PC-3 (cell line): ENCODE measurements at regions not wholly inside any gene's neighbourhood (a gene's known extent, or its start where the extent isn't known, plus 50 kb on each side); places are given as distances from the start of the nearest gene placed in this dataset.

Source experiments
- ATAC-seq: fragments of 200-7000 bp; cut with Tn5 transposase; 2 replicates; pipeline ENCODE4 v1.9.1; 2020; ENCODE audit warnings: mild to moderate bottlenecking, moderate library complexity
- BruUV-seq: library from RNA; stranded (reverse); fragments of 400-500 nt; replicated peaks from 2 replicates; lab custom pipeline; 2021; lab: Mats Ljungman, UMichigan
- CTCF ChIA-PET: fragments of 300-600 bp; sonication (Branson Sonifier 250); formaldehyde crosslinking; loops from one replicate; lab custom pipeline; 2022; ENCODE audit warnings: antibody characterized with exemption; lab: Charles Lee
- POLR2A ChIA-PET: fragments of 300-600 bp; sonication (Branson Sonifier 250); formaldehyde crosslinking; loops from one replicate; lab custom pipeline; 2022; ENCODE audit warnings: antibody characterized with exemption; ENCODE audit not compliant: unreplicated experiment; lab: Charles Lee
- DNase-seq: peaks from one replicate; pipeline ENCODE4 v3.0.0-alpha.2; 2015
- H2AFZ ChIP-seq: fragments of 300-600 bp; sonication (generic); 2 replicates; pipeline ENCODE4 v1.6.0; 2016; ENCODE audit warnings: antibody characterized with exemption, low read length
- H3F3A ChIP-seq: fragments of 300-600 bp; sonication (generic); one replicate; pipeline ENCODE4 v1.6.0; 2017; ENCODE audit warnings: antibody characterized with exemption, low read length, control low read depth, mild to moderate bottlenecking; ENCODE audit not compliant: unreplicated experiment
- H3K27ac ChIP-seq: fragments of 300-600 bp; sonication (generic); 2 replicates; pipeline ENCODE4 v1.5.1; 2016; ENCODE audit warnings: mild to moderate bottlenecking, low read length
- H3K27me3 ChIP-seq: fragments of 300-600 bp; sonication (generic); 2 replicates; pipeline ENCODE4 v1.6.1; 2016; ENCODE audit warnings: low read length, mixed read lengths
- H3K36me3 ChIP-seq: fragments of 300-600 bp; sonication (generic); 2 replicates; pipeline ENCODE4 v1.6.1; 2016; ENCODE audit warnings: low read depth, mixed run types, low read length, mixed read lengths
- H3K4me1 ChIP-seq: fragments of 300-600 bp; sonication (generic); 2 replicates; pipeline ENCODE4 v1.5.1; 2016; ENCODE audit warnings: low read length; ENCODE audit not compliant: insufficient read depth
- H3K4me2 ChIP-seq: fragments of 300-600 bp; sonication (generic); 2 replicates; pipeline ENCODE4 v1.6.0; 2016; ENCODE audit warnings: low read length
- H3K4me3 ChIP-seq: fragments of 300-600 bp; sonication (generic); 2 replicates; pipeline ENCODE4 v1.5.1; 2016; ENCODE audit warnings: mild to moderate bottlenecking, low read length, mixed read lengths
- H3K79me2 ChIP-seq: fragments of 300-600 bp; sonication (generic); 2 replicates; pipeline ENCODE4 v1.6.1; 2017; ENCODE audit warnings: low read length, mixed read lengths
- H3K9ac ChIP-seq: fragments of 300-600 bp; sonication (generic); 2 replicates; pipeline ENCODE4 v1.6.0; 2016; ENCODE audit warnings: mild to moderate bottlenecking, low read length
- H3K9me2 ChIP-seq: fragments of 300-600 bp; sonication (generic); replicated peaks from 2 replicates; pipeline ENCODE4 v1.6.1; 2016; ENCODE audit warnings: mixed run types, low read length, mixed read lengths
- H3K9me3 ChIP-seq: fragments of 300-600 bp; sonication (generic); 2 replicates; pipeline ENCODE4 v1.6.1; 2016; ENCODE audit warnings: low read length, mixed read lengths
- H4K20me1 ChIP-seq: fragments of 300-600 bp; sonication (generic); 2 replicates; pipeline ENCODE4 v1.6.1; 2016; ENCODE audit warnings: low read length, mixed read lengths
- CTCF ChIP-seq: fragments of 300-600 bp; sonication (generic); conservative IDR thresholded peaks from 2 replicates; pipeline ENCODE4 v1.5.1; 2017; ENCODE audit warnings: antibody characterized with exemption, low read depth, mild to moderate bottlenecking, low read length
- EZH2 ChIP-seq: fragments of 300-600 bp; sonication (generic); IDR thresholded peaks from one replicate; pipeline ENCODE4 v1.6.1; 2017; ENCODE audit warnings: antibody characterized with exemption, mild to moderate bottlenecking, low read length; ENCODE audit not compliant: unreplicated experiment
- EZH2phosphoT487 ChIP-seq: fragments of 300-600 bp; sonication (generic); IDR thresholded peaks from 2 replicates; pipeline ENCODE4 v1.6.1; 2018; ENCODE audit warnings: mild to moderate bottlenecking, antibody characterized with exemption, low read length, borderline replicate concordance
- intact Hi-C: fragments of 100-400 bp; cut with micrococcal nuclease; formaldehyde crosslinking; loops from 2 replicates; pipeline ENCODE4 v1.9.0; 2023

GRCh38 chr10:94049911-94050310 lies 56.2 kb downstream of the PLCE1 start:
- Histone ChIP-seq H3K79me2 (peaks cover 27% of the 10 kb centered on the region; the same call in 1 of the 2 replicates), H3K4me2 (no peak overlapping the region), H3F3A (no peaks in the 10 kb centered on the region), H4K20me1 (no peaks in the 10 kb centered on the region), H3K9me2 (no peaks in the 10 kb centered on the region), H3K9ac (no peak overlapping the region), H3K36me3 (no peaks in the 10 kb centered on the region), H3K27me3 (no peaks in the 10 kb centered on the region), H3K9me3 (no peaks in the 10 kb centered on the region), H2AFZ (no peak overlapping the region), H3K4me1 (peaks cover 4% of the 10 kb centered on the region; the same call in 1 of the 2 replicates), H3K27ac (no peak overlapping the region), H3K4me3 (no peak overlapping the region)
- CTCF ChIA-PET = no interaction called here
- no peak for DNase-seq
- intact Hi-C loops = no loop called here
- POLR2A ChIA-PET = interaction anchor here (0.6 kb wide), 1 partner anchor 27 kb away, joined by 4 read pairs; no protein-coding TSS in a partner anchor
- no peak for ATAC-seq
- TF ChIP-seq CTCF (no peak), EZH2 (no peak), EZH2phosphoT487 (no peak)
- BruUV-seq = no TSS peak

GRCh38 chr10:94052281-94052680 lies 58.5 kb downstream of the PLCE1 start:
- CTCF ChIA-PET = no interaction called here
- H3K9ac ChIP-seq = no peak overlapping the region
- no peaks in the 10 kb centered on the region for H3K9me2 ChIP-seq
- H3K27me3 ChIP-seq = no peaks in the 10 kb centered on the region
- H3K4me3 ChIP-seq = no peak overlapping the region
- no peak overlapping the region for H2AFZ ChIP-seq
- BruUV-seq = no TSS peak
- peaks cover 4% of the 10 kb centered on the region; the same call in 1 of the 2 replicates for H3K4me1 ChIP-seq
- TF ChIP-seq EZH2 (no peak), EZH2phosphoT487 (no peak), CTCF (no peak)
- no peak overlapping the region for H3K4me2 ChIP-seq
- POLR2A ChIA-PET = no interaction called here
- 0 out of 2 replicates have a peak, but pooled peaks cover 9% of the 10 kb centered on the region for H3K79me2 ChIP-seq
- DNase-seq (no peak), ATAC-seq (no peak)
- no peaks in the 10 kb centered on the region for H3F3A ChIP-seq
- no peaks in the 10 kb centered on the region for H4K20me1 ChIP-seq
- H3K36me3 ChIP-seq = no peaks in the 10 kb centered on the region
- intact Hi-C loops = loop anchor here (1.0 kb wide), 1 partner anchor 52 kb away; no protein-coding TSS in a partner anchor
- no peaks in the 10 kb centered on the region for H3K9me3 ChIP-seq
- H3K27ac ChIP-seq = no peak overlapping the region

GRCh38 chr10:94052866-94053791 lies 59.4 kb downstream of the PLCE1 start:
- DNase-seq (no peak), ATAC-seq (no peak)
- Histone ChIP-seq H4K20me1 (no peaks in the 10 kb centered on the region), H3K36me3 (no peaks in the 10 kb centered on the region), H3K79me2 (0 out of 2 replicates have a peak, but pooled peaks cover 8% of the 10 kb centered on the region), H3K4me2 (no peak overlapping the region), H3K4me1 (peaks cover 4% of the 10 kb centered on the region; the same call in 1 of the 2 replicates), H3K4me3 (no peak overlapping the region), H3K27me3 (no peaks in the 10 kb centered on the region), H3K9me2 (no peaks in the 10 kb centered on the region), H3K9me3 (no peaks in the 10 kb centered on the region), H2AFZ (no peak overlapping the region), H3F3A (no peaks in the 10 kb centered on the region), H3K27ac (no peak overlapping the region), H3K9ac (no peak overlapping the region)
- ChIA-PET POLR2A (no interaction called here), CTCF (no interaction called here)
- TF ChIP-seq CTCF (no peak), EZH2phosphoT487 (no peak), EZH2 (no peak)
- no TSS peak for BruUV-seq
- intact Hi-C loops = loop anchor here (1.0 kb wide), 1 partner anchor 51 kb away; no protein-coding TSS in a partner anchor
